ENCODE measurements at regions not wholly inside any gene's neighbourhood (a gene's known extent, or its start where the extent isn't known, plus 50 kb on each side); places are given as distances from the start of the nearest gene placed in this dataset.

GRCh38 chr3:105923140-105923539 lies 54.3 kb upstream of the CBLB start:
- Histone ChIP-seq H3K4me1 (no peaks in the 10 kb centered on the region), H3K4me3 (no peak overlapping the region), H3K9me3 (no peaks in the 10 kb centered on the region), H3K27me3 (no peaks in the 10 kb centered on the region), H3K27ac (no peak overlapping the region), H3K36me3 (no peaks in the 10 kb centered on the region)
- no peak for DNase-seq
- TF ChIP-seq POLR2A (IDR thresholded peaks at IDR 0.05) (no peak), CTCF (IDR thresholded peaks at IDR 0.05) (no peak)

- TF ChIP-seq CTCF (IDR thresholded peaks at IDR 0.05) (no peak), POLR2A (IDR thresholded peaks at IDR 0.05) (no peak)
- no peaks in the 10 kb centered on the region for H3K36me3 ChIP-seq
- H3K4me1 ChIP-seq = no peaks in the 10 kb centered on the region
- H3K4me3 ChIP-seq = no peak overlapping the region
- H3K27ac ChIP-seq = no peak overlapping the region
- no peaks in the 10 kb centered on the region for H3K9me3 ChIP-seq
- no peak for DNase-seq
- H3K27me3 ChIP-seq = no peaks in the 10 kb centered on the region
Measured at GRCh38 chr3:105927741-105928140, 58.9 kb upstream of the CBLB start.

- Histone ChIP-seq H3K36me3 (no peaks in the 10 kb centered on the region), H3K4me1 (no peaks in the 10 kb centered on the region), H3K4me3 (no peak overlapping the region), H3K27ac (no peak overlapping the region), H3K9me3 (no peaks in the 10 kb centered on the region), H3K27me3 (no peaks in the 10 kb centered on the region)
- TF ChIP-seq POLR2A (IDR thresholded peaks at IDR 0.05) (no peak), CTCF (IDR thresholded peaks at IDR 0.05) (no peak)
- no peak for DNase-seq
Measured at GRCh38 chr3:105930733-105931132, 61.9 kb upstream of the CBLB start.

GRCh38 chr3:105931500-105931899 lies 62.7 kb upstream of the CBLB start:
- Histone ChIP-seq H3K9me3 (no peaks in the 10 kb centered on the region), H3K4me3 (no peak overlapping the region), H3K36me3 (no peaks in the 10 kb centered on the region), H3K27me3 (no peaks in the 10 kb centered on the region), H3K27ac (no peak overlapping the region), H3K4me1 (no peaks in the 10 kb centered on the region)
- no peak for TF ChIP-seq CTCF (IDR thresholded peaks at IDR 0.05)
- no peak for TF ChIP-seq POLR2A (IDR thresholded peaks at IDR 0.05)
- no peak for DNase-seq

- no peak overlapping the region for H3K4me3 ChIP-seq
- TF ChIP-seq CTCF (IDR thresholded peaks at IDR 0.05) (no peak), POLR2A (IDR thresholded peaks at IDR 0.05) (no peak)
- H3K9me3 ChIP-seq = no peaks in the 10 kb centered on the region
- H3K4me1 ChIP-seq = peaks cover 0 to 3% (median 1%) of the 10 kb centered on the region in 4 donors
- no peak overlapping the region for H3K27ac ChIP-seq
- H3K36me3 ChIP-seq = no peaks in the 10 kb centered on the region
- no peaks in the 10 kb centered on the region for H3K27me3 ChIP-seq
- no peak for DNase-seq
Measured at GRCh38 chr3:105933871-105934270, 65.1 kb upstream of the CBLB start.

- Histone ChIP-seq H3K4me1 (peaks cover 0 to 3% (median 1%) of the 10 kb centered on the region in 4 donors), H3K36me3 (no peaks in the 10 kb centered on the region), H3K4me3 (no peak overlapping the region), H3K27ac (no peak overlapping the region), H3K27me3 (no peaks in the 10 kb centered on the region), H3K9me3 (no peaks in the 10 kb centered on the region)
- TF ChIP-seq POLR2A (IDR thresholded peaks at IDR 0.05) (no peak), CTCF (IDR thresholded peaks at IDR 0.05) (no peak)
- no peak for DNase-seq
Measured at GRCh38 chr3:105938101-105938500, 69.3 kb upstream of the CBLB start.

All from Peyer's patch (tissue), 4 donors.